Esophagus muscularis mucosa (tissue), 4 donors: ENCODE measurements at regions not wholly inside any gene's neighbourhood (a gene's known extent, or its start where the extent isn't known, plus 50 kb on each side); places are given as distances from the start of the nearest gene placed in this dataset.

Experiments
- DNase-seq: peaks from one replicate; pipeline ENCODE4 v3.0.0-alpha.2; 2017; ENCODE audit errors: extremely low spot score
- H3K27ac ChIP-seq, 4 donors: fragments of 200-600 bp; sonication (generic); replicated peaks in 1 of 4; 1 replicate in 3 of 4; 2 replicates in 1 of 4; pipeline ENCODE4 v1.5.1; 2016 to 2019; ENCODE audit warnings: mild to moderate bottlenecking in 1 of 4
- H3K27me3 ChIP-seq, 4 donors: fragments of 200-600 bp; sonication (generic); one replicate each; pipeline versions ENCODE4 v1.5.1 to v1.6.0; 2016 to 2019
- H3K36me3 ChIP-seq, 4 donors: fragments of 200-600 bp; sonication (generic); one replicate each; pipeline ENCODE4 v1.5.1; 2016 to 2019
- H3K4me1 ChIP-seq, 4 donors: fragments of 200-600 bp; sonication (generic); one replicate each; pipeline ENCODE4 v1.5.1; 2016 to 2019
- H3K4me3 ChIP-seq, 4 donors: fragments of 200-600 bp; sonication (generic); 1 replicate in 2 of 4; 2 replicates in 2 of 4; pipeline ENCODE4 v1.5.1; 2016 to 2019; ENCODE audit warnings: mild to moderate bottlenecking in 4 of 4, moderate library complexity in 1 of 4
- H3K9me3 ChIP-seq, 4 donors: fragments of 200-600 bp; sonication (generic); 1 replicate in 3 of 4; 2 replicates in 1 of 4; pipeline ENCODE4 v1.5.1; 2016 to 2019
- EP300 ChIP-seq: sonication (generic); formaldehyde crosslinking; IDR thresholded peaks from one replicate; pipeline ENCODE4 v1.6.1; 2017; ENCODE audit warnings: antibody characterized with exemption
- POLR2A ChIP-seq: fragments of 450-650 bp; IDR thresholded peaks from one replicate; pipeline ENCODE4 v1.6.1; 2017; ENCODE audit warnings: antibody characterized with exemption, moderate library complexity, mild to moderate bottlenecking, low read depth
- POLR2AphosphoS5 ChIP-seq, 2 donors: sonication (generic); formaldehyde crosslinking; IDR thresholded peaks; one replicate each; pipeline ENCODE4 v1.6.1; 2017; ENCODE audit warnings: antibody characterized with exemption in 2 of 2
- WGBS: methylation state at CpG from one replicate; pipeline ENCODE4 v1.1.5; 2018; 5-methylcytosine and 5-hydroxymethylcytosine counted together
- intact Hi-C: fragments of 100-400 bp; cut with DNase I; formaldehyde crosslinking; loops from one replicate; pipeline ENCODE4 v1.15.1; 2023
- TF ChIP-seq, protein P1 (sequence below), 3 experiments: fragments of 200-600 bp in 2 of 3; fragments of 450-650 bp in 1 of 3; sonication (generic) in 2 of 3; IDR thresholded peaks; one replicate each; pipeline ENCODE4 v1.5.1; 2017 to 2019; ENCODE audit warnings: antibody characterized with exemption in 3 of 3, mild to moderate bottlenecking in 2 of 3, moderate library complexity in 1 of 3

GRCh38 chr17:65433157-65433556, 128.3 kb downstream of the AXIN2 start:
- Histone ChIP-seq H3K9me3 (peaks cover 0 to 4% (median 0%) of the 10 kb centered on the region in 4 donors), H3K4me1 (peaks cover 3 to 16% (median 7%) of the 10 kb centered on the region in 4 donors), H3K36me3 (no peaks in the 10 kb centered on the region), H3K27me3 (peaks cover 0 to 8% (median 0%) of the 10 kb centered on the region in 4 donors), H3K27ac (no peak overlapping the region), H3K4me3 (no peak overlapping the region)
- intact Hi-C loops: loop anchor here (10.0 kb wide), 1 partner anchor 198 kb away; no protein-coding TSS in a partner anchor
- 88% methylated on average over 1 of the region's 1 CpG for WGBS
- DNase-seq: no peak
- TF ChIP-seq EP300 (no peak), POLR2A (no peak), POLR2AphosphoS5 (IDR thresholded peaks at IDR 0.05) (no peak)
- TF ChIP-seq, protein P1, sequence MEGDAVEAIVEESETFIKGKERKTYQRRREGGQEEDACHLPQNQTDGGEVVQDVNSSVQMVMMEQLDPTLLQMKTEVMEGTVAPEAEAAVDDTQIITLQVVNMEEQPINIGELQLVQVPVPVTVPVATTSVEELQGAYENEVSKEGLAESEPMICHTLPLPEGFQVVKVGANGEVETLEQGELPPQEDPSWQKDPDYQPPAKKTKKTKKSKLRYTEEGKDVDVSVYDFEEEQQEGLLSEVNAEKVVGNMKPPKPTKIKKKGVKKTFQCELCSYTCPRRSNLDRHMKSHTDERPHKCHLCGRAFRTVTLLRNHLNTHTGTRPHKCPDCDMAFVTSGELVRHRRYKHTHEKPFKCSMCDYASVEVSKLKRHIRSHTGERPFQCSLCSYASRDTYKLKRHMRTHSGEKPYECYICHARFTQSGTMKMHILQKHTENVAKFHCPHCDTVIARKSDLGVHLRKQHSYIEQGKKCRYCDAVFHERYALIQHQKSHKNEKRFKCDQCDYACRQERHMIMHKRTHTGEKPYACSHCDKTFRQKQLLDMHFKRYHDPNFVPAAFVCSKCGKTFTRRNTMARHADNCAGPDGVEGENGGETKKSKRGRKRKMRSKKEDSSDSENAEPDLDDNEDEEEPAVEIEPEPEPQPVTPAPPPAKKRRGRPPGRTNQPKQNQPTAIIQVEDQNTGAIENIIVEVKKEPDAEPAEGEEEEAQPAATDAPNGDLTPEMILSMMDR (IDR thresholded peaks at IDR 0.05): no peak

- 75% methylated on average over 7 of the region's 7 CpGs for WGBS
- intact Hi-C loops: loop anchor here (10.0 kb wide), 1 partner anchor 196 kb away; no protein-coding TSS in a partner anchor
- Histone ChIP-seq H3K27me3 (no peaks in the 10 kb centered on the region), H3K4me1 (peaks cover 3 to 16% (median 7%) of the 10 kb centered on the region in 4 donors), H3K9me3 (peaks cover 0 to 4% (median 0%) of the 10 kb centered on the region in 4 donors), H3K36me3 (no peaks in the 10 kb centered on the region), H3K27ac (peak overlapping the region in 1 of 4 donors; percentile 55), H3K4me3 (no peak overlapping the region)
- TF ChIP-seq POLR2A (no peak), POLR2AphosphoS5 (IDR thresholded peaks at IDR 0.05) (no peak), EP300 (no peak)
- TF ChIP-seq, protein P1 (IDR thresholded peaks at IDR 0.05): no peak
- no peak for DNase-seq
Measured at GRCh38 chr17:65431116-65431515, 130.3 kb downstream of the AXIN2 start.

DNA sequence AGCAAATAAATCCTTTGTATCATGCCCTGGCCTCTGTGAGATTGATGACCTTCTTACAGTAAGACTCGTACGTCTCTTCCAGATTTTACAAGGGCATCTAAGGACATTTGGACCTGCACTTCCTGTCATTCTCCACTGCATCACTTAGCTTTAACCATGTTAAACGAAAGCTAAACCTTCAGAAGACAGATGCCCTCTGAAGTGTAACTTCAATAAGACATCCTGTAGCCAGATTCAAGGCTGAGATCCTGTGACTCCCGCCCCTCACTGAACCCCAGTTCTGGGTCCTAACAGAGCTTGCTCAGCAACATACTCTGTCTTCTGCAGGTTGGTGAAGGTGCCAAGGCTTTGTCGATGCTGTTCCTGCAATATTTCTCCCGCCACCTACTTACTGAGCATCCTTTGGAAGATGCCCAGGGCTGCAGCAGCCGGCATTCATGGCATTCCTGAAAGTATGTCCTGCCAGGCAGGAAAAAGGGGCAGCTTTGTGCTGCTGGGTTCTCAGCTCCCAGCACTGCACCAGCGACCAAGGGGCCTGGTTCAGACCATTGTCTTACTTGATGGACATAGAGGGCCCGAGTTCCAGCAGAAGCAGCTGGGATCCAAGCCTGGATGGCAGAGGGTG, 131.1 kb downstream of the AXIN2 start:
- intact Hi-C loops: loop anchor here (10.0 kb wide), 1 partner anchor 196 kb away; no protein-coding TSS in a partner anchor
- DNase-seq: no peak
- WGBS: 41% methylated on average over 9 of the region's 9 CpGs
- Histone ChIP-seq H3K36me3 (no peaks in the 10 kb centered on the region), H3K27me3 (no peaks in the 10 kb centered on the region), H3K9me3 (peaks cover 0 to 4% (median 0%) of the 10 kb centered on the region in 4 donors), H3K4me1 (peaks cover 3 to 16% (median 7%) of the 10 kb centered on the region in 4 donors), H3K27ac (peak overlapping the region in 2 of 4 donors; percentile 33 to 55), H3K4me3 (no peak overlapping the region)
- TF ChIP-seq POLR2AphosphoS5 (IDR thresholded peaks at IDR 0.05) (peak in 1 of 2 donors; percentile 43), POLR2A (no peak)

DNA sequence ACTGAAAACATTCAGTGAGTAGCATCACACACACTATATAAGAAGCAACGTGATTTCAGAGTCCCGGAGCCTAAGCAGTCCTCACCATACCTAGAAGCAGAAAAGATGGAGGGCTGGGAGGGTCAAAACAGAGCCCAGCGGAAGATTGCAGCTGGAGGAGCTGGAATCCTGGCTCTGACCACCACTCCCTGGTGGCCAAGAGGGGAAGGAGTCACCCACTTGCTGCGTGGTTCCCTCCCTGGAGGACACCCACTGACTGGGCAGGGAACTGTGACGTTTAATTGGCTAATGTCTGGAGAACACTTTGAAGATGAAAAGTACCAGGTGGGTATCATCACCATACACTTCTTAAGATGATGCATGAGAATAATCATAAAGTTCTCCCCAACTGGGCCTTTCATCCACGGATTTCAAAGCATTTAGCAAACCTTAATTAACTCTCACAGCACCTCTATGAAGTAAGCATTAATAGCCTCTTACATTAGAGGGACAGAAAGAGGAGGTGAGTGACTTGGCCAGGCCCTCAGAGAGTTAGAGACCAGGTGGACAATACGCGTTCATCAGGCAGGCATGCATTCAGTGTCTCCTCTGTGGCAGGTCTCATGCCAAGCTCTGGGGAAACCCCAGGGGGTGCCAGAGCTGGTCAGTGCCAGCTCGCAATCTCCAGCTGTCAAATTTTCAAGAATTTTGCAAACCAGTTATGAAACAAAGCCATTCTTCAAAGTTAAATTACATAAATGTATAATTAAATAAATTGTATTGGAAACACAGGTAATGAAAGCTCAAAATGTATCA, 137.9 kb downstream of the AXIN2 start:
- Histone ChIP-seq H3K4me1 (no peaks in the 10 kb centered on the region), H3K27me3 (no peaks in the 10 kb centered on the region), H3K9me3 (no peaks in the 10 kb centered on the region), H3K27ac (no peak overlapping the region), H3K36me3 (no peaks in the 10 kb centered on the region), H3K4me3 (no peak overlapping the region)
- WGBS: 74% methylated on average over 9 of the region's 9 CpGs
- DNase-seq: no peak
- intact Hi-C loops: no loop called here
- no peak for TF ChIP-seq POLR2A
- TF ChIP-seq, protein P1 (IDR thresholded peaks at IDR 0.05): no peak
- no peak for TF ChIP-seq EP300
- no peak for TF ChIP-seq POLR2AphosphoS5 (IDR thresholded peaks at IDR 0.05)

DNA sequence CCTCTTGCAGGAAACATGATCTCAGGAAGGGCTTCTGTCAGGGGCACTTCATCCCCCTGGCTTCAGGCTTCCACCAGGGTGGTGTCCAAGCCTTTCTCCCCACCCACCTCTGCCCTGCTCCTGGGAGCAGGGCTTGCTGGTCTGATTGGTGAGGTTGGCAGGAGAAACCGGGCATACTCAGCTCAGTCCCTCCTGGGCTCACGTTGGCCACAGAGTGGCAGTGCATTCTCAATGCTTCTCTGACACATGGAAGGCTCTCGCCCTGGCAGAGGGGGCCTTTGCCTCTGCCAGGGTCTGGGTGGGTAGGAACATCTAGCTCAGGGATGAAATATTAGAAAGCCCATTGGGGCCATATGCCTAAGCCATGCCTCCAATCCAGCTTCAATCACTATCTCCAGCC, 142.8 kb downstream of the AXIN2 start:
- H3K36me3 ChIP-seq: no peaks in the 10 kb centered on the region
- 47% methylated on average over 2 of the region's 3 CpGs for WGBS
- no peak overlapping the region for H3K4me3 ChIP-seq
- no peak for DNase-seq
- no peaks in the 10 kb centered on the region for H3K27me3 ChIP-seq
- H3K4me1 ChIP-seq: no peaks in the 10 kb centered on the region
- H3K9me3 ChIP-seq: no peaks in the 10 kb centered on the region
- TF ChIP-seq POLR2AphosphoS5 (IDR thresholded peaks at IDR 0.05) (no peak), EP300 (no peak), POLR2A (no peak)
- TF ChIP-seq, protein P1 (IDR thresholded peaks at IDR 0.05): peak in 2 of 3 experiments; percentile 14 to 16
- no peak overlapping the region for H3K27ac ChIP-seq
- intact Hi-C loops: no loop called here
